NCI-H1694 (cell line): ENCODE measurements at regions not wholly inside any gene's neighbourhood (a gene's known extent, or its start where the extent isn't known, plus 50 kb on each side); places are given as distances from the start of the nearest gene placed in this dataset.
"Not testable (repeated sequence)": the region's sequence is repeated elsewhere in the genome, so short reads cannot be mapped to it uniquely, and the experiment has no call there.

Experiments used
- DNase-seq: peaks from one replicate; lab custom pipeline; 2025; lab: John Stamatoyannopoulos, UW

GRCh38 chr22:22120160-22120559, 124.4 kb upstream of the VPREB1 start:
- no peak for DNase-seq

DNA sequence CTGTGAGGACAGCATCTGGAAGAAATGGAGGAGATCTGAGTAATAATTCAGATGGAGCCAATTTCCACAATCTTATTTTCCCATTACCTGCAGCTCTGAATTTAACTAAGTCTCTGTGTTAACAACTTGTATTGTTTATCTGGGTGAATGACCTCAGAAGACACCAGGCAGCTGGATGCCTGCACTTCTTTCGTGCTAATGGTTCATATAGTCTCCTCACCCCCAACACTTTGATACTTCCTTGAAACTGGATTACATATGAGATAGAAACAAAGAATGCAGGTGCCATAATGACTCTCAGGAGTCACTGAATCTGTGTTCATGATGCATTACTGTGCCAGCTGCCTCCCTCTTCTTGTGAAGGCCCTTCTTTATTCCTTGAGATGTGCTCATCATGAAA, 125.6 kb upstream of the VPREB1 start:
- no peak for DNase-seq

DNA sequence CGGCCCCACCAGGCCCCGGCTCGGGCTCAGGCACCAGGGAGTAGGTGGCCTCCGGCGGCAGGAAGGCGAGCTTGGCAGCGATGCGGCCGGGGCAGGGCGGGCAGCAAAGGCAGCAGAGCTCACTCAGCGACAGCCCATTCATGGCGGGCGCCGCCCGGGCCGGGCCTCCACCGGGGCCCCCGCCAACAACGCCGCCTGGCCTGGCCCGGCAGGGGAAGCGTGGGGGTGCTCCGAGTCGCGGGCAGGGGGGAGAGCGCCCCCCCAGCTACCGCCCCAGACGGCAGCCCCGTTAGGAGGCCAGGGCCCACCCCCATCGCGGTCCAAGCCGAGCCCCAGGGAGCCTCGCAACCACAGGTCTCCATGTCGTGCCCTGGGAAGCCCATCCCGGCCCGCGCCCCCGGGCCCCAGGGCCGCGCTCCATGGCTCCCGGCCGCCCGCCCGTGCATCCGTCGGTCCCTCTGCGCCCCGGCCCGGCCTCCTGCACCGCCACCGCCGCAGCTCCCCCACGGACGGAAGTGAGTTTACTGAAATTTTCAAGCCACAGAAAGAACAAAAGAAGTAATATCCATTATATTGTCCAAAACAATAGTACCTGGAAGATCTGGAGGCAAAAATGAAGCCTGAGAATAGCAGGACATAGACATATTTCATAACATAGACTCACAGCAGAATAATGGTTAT, 126.6 kb upstream of the VPREB1 start:
- not testable (repeated sequence) for DNase-seq

- not testable (repeated sequence) for DNase-seq
These were observed 127.4 kb upstream of the VPREB1 start for GRCh38 chr22:22116997-22117770.

DNA sequence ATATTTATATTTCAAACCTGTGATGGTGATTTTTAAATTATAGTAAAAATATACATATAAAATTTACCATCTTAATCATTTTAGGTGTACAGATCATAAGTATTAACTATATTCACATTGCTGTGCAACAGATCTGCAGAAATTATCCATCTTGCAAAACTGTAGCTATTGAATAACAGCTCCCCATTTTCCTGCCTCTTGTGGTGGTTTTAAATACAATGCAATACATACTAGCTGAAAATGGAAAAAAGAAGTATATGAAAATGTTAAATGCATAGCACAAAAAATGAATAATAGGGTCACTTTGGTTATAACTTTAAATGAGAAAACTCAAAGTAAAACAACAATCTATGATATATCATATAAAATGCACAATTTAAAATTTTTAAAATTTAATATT, 130.9 kb upstream of the VPREB1 start:
- no peak for DNase-seq

- DNase-seq: no peak
These were observed 130.1 kb upstream of the TOP3B start for GRCh38 chr22:22112533-22113294.

DNA sequence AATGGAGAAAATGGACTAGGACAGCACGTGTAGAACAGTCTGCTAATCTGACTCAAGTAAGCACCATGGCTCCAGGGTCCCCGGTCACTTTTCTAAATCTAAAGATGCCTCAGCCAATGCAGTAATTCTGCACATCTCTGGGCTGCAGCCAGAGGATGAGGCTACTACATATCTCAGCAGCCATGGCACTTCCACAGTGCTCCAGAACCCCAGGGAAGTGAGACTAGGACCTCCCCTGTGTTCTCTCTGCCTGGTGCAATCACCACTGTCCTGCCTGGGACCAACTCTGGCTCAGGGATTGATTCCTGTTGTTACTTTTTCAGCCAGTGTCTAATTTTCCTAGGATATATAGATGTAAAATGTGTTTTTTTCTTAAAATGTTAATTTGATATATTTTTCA, 129.4 kb upstream of the TOP3B start:
- no peak for DNase-seq

DNA sequence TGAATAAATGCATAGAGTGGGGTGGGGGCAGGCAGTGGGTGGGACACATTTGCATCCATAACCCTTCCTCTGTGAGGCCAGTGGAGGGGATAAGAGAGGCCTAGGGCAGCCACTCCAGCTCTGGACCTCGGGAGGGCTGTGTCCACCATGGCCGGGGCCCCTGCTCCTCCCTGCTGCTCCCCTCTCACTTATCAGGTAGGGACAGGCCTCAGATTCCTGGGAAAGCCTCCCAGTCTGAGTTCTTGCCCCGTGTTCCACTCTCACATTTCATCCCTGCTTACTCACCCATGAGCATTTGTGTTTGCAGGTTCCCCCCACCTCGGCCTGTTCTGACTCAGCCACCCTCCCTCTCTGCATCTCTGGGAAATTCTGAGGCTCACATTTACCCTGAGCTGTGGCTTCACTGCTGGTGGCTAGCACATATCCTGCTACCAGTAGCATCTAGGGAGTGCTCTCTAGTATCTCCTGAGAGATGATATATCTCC, 128.7 kb upstream of the TOP3B start:
- no peak for DNase-seq

- peak; percentile 19 for DNase-seq
These were observed 128.1 kb upstream of the TOP3B start for GRCh38 chr22:22110548-22111266.

DNA sequence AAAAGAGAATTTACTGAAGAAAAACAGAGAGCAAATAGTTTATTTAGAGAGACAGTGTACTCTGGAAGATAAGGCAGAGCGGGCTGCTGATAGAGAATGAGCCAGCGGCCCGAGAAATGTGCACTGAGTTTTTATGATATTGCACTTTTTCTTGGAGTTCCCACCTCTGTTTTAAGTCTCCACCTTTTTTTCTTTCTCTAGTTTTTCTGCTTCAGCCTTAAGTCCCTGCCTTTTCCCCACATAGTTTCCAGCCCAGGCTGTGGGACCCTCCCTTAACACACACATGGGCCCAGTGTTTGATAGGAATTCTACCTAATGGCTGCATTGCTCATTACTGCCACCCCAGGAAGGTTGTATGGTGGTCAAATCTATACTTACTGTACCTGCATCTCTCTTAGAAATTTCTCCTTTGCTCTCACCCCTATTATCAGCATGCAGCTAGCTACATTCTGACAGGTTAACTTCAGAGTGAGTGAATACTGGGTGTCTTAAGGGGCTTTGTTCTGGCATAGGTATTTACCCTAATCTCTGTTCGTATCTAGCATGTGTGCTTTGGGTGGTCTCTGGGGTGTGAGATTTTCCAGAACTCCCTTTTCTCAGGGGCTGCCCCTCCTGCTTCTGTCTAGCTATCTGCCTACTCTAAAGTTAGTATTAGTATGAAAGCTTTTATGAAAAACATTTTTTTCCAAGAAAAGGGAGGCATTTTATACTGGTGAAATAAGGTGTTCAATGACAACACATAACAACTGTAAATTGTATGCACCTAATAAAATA, 127.3 kb upstream of the TOP3B start:
- DNase-seq: no peak

DNA sequence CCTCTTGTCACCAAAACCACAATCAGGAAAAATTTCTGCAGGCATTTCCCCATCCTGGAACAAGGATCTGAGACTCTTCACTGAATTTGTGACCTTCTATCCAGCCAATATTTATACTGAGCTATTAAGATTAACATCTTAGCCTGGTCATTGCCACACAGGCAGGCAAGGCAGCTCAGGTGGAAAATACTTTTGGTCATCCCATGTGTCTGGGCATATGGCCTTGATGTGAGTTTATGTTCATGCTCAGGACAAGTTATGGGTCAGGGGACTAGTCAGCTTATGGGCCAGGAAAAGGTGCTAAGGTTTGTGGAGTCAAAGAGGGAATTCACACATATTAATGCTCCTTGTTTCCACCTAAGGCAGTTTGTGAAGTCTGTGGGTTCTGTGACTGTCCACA, 124.3 kb upstream of the TOP3B start:
- no peak for DNase-seq

DNA sequence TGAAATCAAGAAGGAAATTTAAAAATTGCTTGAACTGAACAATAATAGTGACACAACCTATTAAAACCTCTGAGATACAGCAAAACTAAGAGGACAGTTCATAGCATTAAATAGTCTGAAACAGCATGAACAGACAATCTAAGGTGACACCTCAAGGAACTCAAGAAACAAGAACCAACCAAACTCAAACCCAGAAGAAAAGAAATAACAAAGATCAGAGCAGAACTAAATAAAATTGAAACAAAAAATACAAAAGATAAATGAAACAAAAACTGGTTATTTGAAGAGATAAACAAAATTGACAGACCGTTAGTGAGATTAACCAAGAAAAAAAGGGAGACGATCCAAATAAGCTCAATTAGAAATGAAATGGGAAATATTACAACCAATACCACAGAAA, 122.8 kb upstream of the TOP3B start:
- no peak for DNase-seq

DNA sequence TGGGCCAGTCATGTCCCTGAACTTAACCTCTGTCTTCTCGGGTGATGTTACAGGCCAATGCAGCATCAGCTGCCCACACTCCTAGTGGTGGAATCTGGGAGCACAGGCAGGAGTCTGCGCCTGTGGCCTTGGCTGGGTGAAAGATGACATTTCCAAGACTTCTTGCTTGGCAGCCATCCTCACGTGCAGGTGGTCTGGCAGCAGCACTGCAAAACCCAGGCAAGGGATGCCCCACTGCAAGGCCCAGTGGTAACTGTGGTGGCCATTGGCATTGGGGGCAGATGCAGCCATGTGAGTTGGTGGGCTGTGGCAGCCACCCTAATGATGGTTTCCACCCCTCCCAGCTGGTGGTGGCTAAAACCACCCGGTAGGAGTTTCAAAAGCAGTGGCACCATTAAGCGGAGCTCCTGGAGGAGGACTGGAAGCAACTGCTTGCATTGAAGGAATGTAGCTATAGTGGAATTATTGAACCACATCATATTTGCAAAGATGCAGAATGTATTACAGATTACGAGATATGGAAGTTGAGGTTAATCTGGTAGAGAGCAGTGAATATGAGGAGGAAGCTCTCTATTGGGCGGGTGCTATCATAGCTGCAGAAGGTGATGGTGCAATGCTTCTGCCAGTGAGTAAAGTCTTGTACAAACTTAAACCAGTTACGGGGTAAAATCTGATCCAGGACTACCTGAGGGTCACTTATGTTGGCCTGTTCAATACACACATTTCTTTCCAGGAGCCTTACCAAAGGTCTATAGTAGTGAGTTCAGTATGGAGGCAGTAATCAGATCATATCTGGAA, 120.7 kb upstream of the TOP3B start:
- DNase-seq: no peak

GRCh38 chr22:22099833-22100812, 117.5 kb upstream of the TOP3B start:
- no peak for DNase-seq

- DNase-seq: no peak
These were observed 116.6 kb upstream of the TOP3B start for GRCh38 chr22:22099194-22099486.

GRCh38 chr22:22098457-22099193, 116.0 kb upstream of the TOP3B start:
- no peak for DNase-seq

- DNase-seq: no peak
These were observed 115.2 kb upstream of the TOP3B start for GRCh38 chr22:22097727-22098228.

DNA sequence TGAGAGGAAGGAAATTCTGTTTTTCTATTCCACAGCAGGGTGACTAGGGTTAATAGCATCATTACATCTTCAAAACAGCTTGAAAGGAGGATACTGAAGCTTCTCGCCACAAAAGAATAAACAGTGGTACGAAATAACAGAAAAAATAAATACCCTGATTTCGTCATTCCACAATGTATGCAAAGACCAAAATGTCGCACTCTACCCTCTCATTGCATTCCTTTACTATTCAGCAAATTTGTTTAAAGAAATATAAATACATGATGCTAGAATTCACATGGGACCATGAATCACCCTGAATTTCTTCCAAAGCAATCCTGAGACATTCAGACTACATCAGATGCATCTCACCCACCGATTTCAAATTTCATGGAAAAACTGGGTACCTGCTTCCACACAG, 112.3 kb upstream of the TOP3B start:
- DNase-seq: no peak

GRCh38 chr22:22094514-22094913, 111.9 kb upstream of the TOP3B start:
- DNase-seq: no peak
